HG02840 (cell line): ENCODE measurements at regions not wholly inside any gene's neighbourhood (a gene's known extent, or its start where the extent isn't known, plus 50 kb on each side); places are given as distances from the start of the nearest gene placed in this dataset.
"Not testable (repeated sequence)": the region's sequence is repeated elsewhere in the genome, so short reads cannot be mapped to it uniquely, and the experiment has no call there.

ENCODE experiments used
- ATAC-seq: cut with Tn5 transposase; IDR thresholded peaks from one replicate; pipeline ENCODE4 v1.9.1; 2021; ENCODE audit warnings: mild to moderate bottlenecking, moderate library complexity, moderate number of reproducible peaks; ENCODE audit not compliant: unreplicated experiment, low FRiP score

DNA sequence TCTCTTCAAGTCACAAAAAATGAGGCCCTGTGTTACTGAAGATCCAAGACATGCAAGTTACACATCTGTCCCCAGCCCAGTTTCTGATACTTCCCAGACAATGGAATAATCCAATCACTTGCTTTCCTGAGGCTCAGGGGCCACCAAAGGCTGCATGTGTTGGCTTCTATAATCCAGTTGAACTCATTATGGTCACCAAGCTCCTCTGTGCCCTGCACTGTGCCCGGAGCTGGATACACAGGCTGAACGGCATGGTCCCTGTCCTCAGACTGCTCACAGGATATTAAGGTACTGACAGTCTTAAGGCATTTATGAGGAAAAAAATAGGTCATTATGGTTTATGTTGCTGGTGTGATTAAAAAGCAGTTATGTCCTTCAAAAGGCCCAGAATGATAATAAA lies 117.0 kb upstream of the SYT6 start:
- ATAC-seq: no peak

- ATAC-seq: no peak
Measured at GRCh38 chr1:114270282-114270681, 116.6 kb upstream of the SYT6 start.

DNA sequence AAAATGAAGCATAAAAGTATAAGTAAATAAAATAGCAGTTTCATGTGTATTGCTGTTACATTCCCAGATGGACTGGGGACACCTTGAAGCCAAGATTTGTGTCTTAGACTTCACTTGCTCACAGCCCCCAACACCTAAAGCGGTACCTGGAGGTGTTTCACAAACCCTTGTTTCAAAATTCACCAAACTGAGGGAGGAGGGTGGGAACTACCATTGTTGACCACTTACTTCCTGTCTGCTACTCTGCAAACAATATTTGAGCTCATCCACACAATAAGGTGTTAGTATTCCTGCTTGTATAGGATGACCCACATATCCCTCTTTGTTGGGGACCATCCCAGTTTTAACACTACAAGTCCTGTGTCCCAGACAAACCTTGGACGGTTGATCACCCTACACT lies 115.9 kb upstream of the SYT6 start:
- ATAC-seq: no peak

GRCh38 chr1:114263343-114263742 lies 109.7 kb upstream of the SYT6 start:
- peak; percentile 88 for ATAC-seq

GRCh38 chr1:114262337-114262736 lies 108.7 kb upstream of the SYT6 start:
- ATAC-seq: no peak

- ATAC-seq: no peak
Measured at GRCh38 chr1:114260805-114261484, 107.3 kb upstream of the SYT6 start.

GRCh38 chr1:114259511-114260160 lies 106.0 kb upstream of the SYT6 start:
- ATAC-seq: no peak

- no peak for ATAC-seq
Measured at GRCh38 chr1:114258633-114259032, 105.0 kb upstream of the SYT6 start.

DNA sequence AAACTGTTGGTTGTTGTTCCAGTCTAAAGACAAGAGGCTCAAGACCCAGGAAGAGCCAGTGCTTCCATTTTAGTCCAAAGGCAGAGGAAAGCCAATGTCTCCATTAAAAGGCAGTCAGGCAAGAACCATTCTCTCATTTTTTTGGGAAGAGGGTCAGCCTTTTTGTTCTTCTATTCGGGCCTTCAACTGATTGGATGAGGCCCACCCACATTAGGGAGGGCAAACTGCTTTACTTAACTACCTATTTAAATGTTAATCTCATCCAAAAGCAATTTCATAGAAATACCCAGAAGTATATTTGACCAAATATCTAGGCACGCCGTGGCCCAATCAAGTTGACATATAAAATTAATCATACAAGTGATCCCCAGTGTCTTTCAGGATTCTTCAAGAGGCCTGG lies 104.4 kb upstream of the SYT6 start:
- ATAC-seq: no peak

- ATAC-seq: no peak
Measured at GRCh38 chr1:114257554-114257953, 103.9 kb upstream of the SYT6 start.

GRCh38 chr1:114253900-114254299 lies 100.2 kb upstream of the SYT6 start:
- ATAC-seq: no peak

DNA sequence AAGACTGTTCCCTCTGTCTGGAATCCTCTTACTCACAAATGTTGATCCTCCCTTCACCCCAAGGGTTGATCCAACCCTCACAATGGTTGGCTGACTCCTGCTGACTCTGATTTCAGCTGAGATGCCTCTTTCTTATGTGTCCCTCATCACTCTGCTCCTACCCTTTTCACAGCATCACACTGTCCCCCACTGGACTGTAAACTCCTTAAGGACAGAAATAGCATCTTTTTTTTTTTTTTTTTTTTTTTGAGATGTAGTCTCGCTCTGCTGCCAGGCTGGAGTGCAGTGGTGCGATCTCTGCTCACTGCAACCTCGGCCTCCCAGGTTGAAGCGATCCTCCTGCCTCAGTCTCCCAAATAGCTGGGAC lies 97.9 kb upstream of the SYT6 start:
- no peak for ATAC-seq

DNA sequence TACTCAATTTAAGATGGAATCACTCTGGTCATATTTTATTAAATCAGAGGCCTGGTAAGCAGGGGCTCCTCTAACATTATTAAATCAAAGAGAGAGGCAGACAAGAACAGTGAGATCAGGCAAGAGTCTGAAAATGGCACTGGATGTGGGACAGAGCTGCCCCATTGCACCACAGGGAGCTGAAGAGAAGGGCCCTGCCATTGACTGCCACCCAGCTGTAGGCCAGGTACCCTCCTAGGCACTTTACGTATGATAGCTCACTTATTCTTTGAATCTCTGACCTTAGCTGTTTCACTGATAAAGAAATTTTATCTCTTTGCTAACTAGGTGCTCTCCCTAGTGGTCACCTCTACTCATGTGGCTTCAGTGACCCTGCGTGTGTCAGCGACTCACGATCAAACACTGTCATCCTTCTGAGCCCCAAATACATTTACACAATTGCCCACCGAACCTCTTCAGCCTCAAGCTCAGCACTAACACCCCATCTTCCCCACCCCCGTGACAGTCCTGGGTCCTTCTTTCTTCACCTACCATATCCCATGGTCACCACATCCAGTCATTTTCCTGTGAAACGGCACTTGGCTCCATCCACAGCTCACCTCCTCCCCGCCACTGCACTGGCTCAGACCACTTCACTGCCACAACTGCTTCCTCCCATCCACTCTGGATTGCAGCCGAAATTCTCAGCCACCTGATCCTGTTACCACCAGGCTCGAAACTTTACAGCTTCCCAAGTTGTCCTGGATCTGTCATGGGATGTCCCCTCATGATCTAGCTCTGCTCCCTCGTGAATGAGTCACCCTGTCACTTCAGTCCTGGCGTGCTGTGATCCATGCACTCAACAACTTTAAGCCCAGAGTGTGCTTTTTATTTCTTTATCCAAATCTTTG lies 97.3 kb upstream of the SYT6 start:
- ATAC-seq: no peak

GRCh38 chr1:114249691-114250090 lies 96.0 kb upstream of the SYT6 start:
- ATAC-seq: no peak

DNA sequence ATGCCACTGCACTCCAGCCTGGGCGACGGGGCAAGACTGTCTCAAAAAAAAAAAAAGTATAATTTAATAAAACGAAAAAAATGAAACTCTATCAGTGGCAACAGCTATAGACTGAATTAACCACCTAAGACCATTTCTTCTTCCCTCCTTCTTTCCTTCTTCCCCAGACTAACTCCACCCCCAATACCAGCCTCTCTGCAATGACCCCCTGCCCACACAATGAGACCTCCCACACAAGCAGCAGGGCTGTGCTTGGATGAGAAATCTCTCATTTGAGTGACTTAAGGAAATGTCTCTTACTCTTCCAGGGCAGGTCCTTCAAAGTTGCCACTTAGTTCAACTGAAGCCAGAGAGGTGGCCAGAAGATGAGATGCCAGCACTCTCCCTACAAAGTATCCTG lies 94.5 kb upstream of the SYT6 start:
- no peak for ATAC-seq

- ATAC-seq: not testable (repeated sequence)
Measured at GRCh38 chr1:114242531-114243210, 89.0 kb upstream of the SYT6 start.

DNA sequence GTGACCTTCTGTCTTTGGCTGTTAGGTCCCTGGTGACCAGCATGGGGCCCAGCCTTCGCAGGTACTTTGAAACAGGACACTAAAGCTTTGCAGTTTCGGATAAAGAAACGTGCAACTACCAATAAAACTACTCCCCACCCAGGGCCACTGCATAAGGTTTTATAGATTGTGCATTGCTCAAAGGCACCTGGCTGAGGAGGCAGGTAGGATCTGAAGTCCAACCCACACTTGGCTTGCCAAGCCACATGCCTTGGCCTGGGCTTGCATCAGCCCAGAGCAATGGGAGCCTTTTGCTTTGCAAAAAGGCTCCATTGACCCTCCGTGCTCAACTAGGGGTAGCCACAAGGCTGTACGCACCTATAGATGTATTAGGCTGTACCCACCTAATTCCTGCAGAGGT lies 84.4 kb upstream of the SYT6 start:
- no peak for ATAC-seq

DNA sequence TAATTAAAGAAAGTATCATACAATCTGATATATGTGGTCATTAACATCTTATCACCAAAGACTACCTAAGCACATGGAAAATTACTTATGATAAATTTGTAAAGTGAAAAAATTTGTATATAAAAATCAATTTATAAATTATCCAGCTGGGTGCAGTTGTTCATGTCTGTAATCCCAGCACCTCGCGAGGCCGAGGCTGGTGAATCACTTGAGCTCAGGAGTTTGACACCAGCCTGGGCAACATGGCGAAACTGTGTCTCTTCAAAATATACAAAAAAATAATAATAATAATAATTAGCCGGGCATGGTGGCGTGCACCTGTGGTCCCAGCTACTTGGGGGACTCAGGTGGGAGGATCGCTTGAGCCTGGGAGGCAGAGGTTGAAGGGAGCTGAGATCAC lies 82.8 kb upstream of the SYT6 start:
- no peak for ATAC-seq

GRCh38 chr1:114235960-114236359 lies 82.3 kb upstream of the SYT6 start:
- no peak for ATAC-seq

GRCh38 chr1:114235281-114235680 lies 81.6 kb upstream of the SYT6 start:
- ATAC-seq: no peak
